H1 (cell line): ENCODE measurements at regions not wholly inside any gene's neighbourhood (a gene's known extent, or its start where the extent isn't known, plus 50 kb on each side); places are given as distances from the start of the nearest gene placed in this dataset.

Experiments
- CTCF ChIA-PET: fragments of 300-600 bp; sonication (Branson Sonifier 250); formaldehyde crosslinking; loops from one replicate; lab custom pipeline; 2021; ENCODE audit not compliant: partially characterized antibody; lab: Charles Lee
- POLR2A ChIA-PET: fragments of 300-600 bp; sonication (Branson Sonifier 250); formaldehyde crosslinking; loops from one replicate; lab custom pipeline; 2021; ENCODE audit warnings: inconsistent platforms; ENCODE audit not compliant: partially characterized antibody; lab: Charles Lee
- DNase-seq, 2 experiments: peaks; one replicate each; pipeline versions ENCODE4 v3.0.0 to v3.0.0-alpha.2; 2010 to 2022; ENCODE audit warnings: low spot score in 2 of 2, low read depth in 1 of 2, mixed read lengths in 1 of 2
- FAIRE-seq: peaks from 2 replicates; lab custom pipeline; 2011; peaks lifted over from hg19 to GRCh38; lab: Jason Lieb, UNC
- H2AFZ ChIP-seq: 2 replicates; pipeline ENCODE4 v1.8.1; 2012; ENCODE audit warnings: low read length, inconsistent platforms
- H2AK5ac ChIP-seq: 2 replicates; pipeline ENCODE4 v1.6.1; 2013; ENCODE audit warnings: low read depth, low read length
- H2BK120ac ChIP-seq: replicated peaks from 2 replicates; pipeline ENCODE3; 2013; ENCODE audit warnings: low read depth, low read length, inconsistent platforms
- H2BK12ac ChIP-seq: 2 replicates; pipeline ENCODE4 v1.6.1; 2013; ENCODE audit warnings: low read depth, low read length
- H2BK15ac ChIP-seq: 2 replicates; pipeline ENCODE4 v1.6.1; 2013; ENCODE audit warnings: low read length
- H2BK20ac ChIP-seq: 2 replicates; pipeline ENCODE4 v1.6.1; 2013; ENCODE audit warnings: low read length
- H2BK5ac ChIP-seq: 2 replicates; pipeline ENCODE4 v1.6.1; 2013; ENCODE audit warnings: low read depth, low read length
- H3K14ac ChIP-seq: 2 replicates; pipeline ENCODE4 v1.6.1; 2013; ENCODE audit warnings: inconsistent platforms; ENCODE audit not compliant: insufficient read length
- H3K18ac ChIP-seq: 2 replicates; pipeline ENCODE4 v1.6.1; 2013; ENCODE audit warnings: low read length; ENCODE audit errors: extremely low read depth
- H3K23ac ChIP-seq: 2 replicates; pipeline ENCODE4 v1.6.1; 2013; ENCODE audit warnings: inconsistent platforms; ENCODE audit not compliant: insufficient read length
- H3K23me2 ChIP-seq: 2 replicates; pipeline ENCODE4 v1.6.1; 2013; ENCODE audit warnings: low read depth, low read length
- H3K27ac ChIP-seq: 2 replicates; pipeline ENCODE4 v1.6.1; 2011; ENCODE audit warnings: low read depth, low read length, inconsistent platforms
- H3K27me3 ChIP-seq, 4 experiments: replicated peaks in 1 of 4; 1 replicate in 1 of 4; 2 replicates in 3 of 4; pipeline versions ENCODE4 v1.6.1 to v1.8.1; 2011 to 2013; ENCODE audit warnings: low read length in 3 of 4, mild to moderate bottlenecking in 3 of 4, inconsistent platforms in 2 of 4, mixed read lengths in 2 of 4, moderate library complexity in 1 of 4; ENCODE audit not compliant: control insufficient read depth in 3 of 4, insufficient read depth in 3 of 4; ENCODE audit errors: extremely low read depth in 1 of 4
- H3K36me3 ChIP-seq, 4 experiments: 2 replicates each; pipeline versions ENCODE4 v1.6.1 to v1.8.1; 2011 to 2013; ENCODE audit warnings: mild to moderate bottlenecking in 4 of 4, low read length in 3 of 4, moderate library complexity in 2 of 4, control low read depth in 1 of 4, inconsistent platforms in 1 of 4; ENCODE audit not compliant: insufficient read depth in 4 of 4, control insufficient read depth in 2 of 4
- H3K4ac ChIP-seq: replicated peaks from 2 replicates; pipeline ENCODE3; 2013; ENCODE audit warnings: low read length, low read depth, mixed read lengths, inconsistent platforms; ENCODE audit not compliant: insufficient read length
- H3K4me1 ChIP-seq, 4 experiments: replicated peaks in 1 of 4; 1 replicate in 1 of 4; 2 replicates in 3 of 4; pipeline versions ENCODE4 v1.6.1 to v1.8.1; 2011 to 2013; ENCODE audit warnings: low read length in 3 of 4, inconsistent platforms in 2 of 4, mixed read lengths in 1 of 4; ENCODE audit not compliant: insufficient read depth in 4 of 4, control insufficient read depth in 3 of 4
- H3K4me2 ChIP-seq, 2 experiments: 2 replicates each; pipeline versions ENCODE4 v1.6.1 to v1.8.1; 2011 to 2013; ENCODE audit warnings: low read depth in 2 of 2, low read length in 2 of 2, control low read depth in 1 of 2, inconsistent platforms in 1 of 2, mild to moderate bottlenecking in 1 of 2; ENCODE audit not compliant: insufficient read depth in 1 of 2
- H3K4me3 ChIP-seq, 4 experiments: fragments of 200-600, 300-600 bp in 1 of 4; sonication (generic), shearing (Covaris generic), sonication (Bioruptor Twin) in 1 of 4; 2 replicates each; pipeline versions ENCODE4 v1.5.1 to v1.8.1; 2011 to 2016; ENCODE audit warnings: low read length in 4 of 4, low read depth in 3 of 4, control low read depth in 2 of 4, inconsistent platforms in 2 of 4, mild to moderate bottlenecking in 2 of 4, mixed read lengths in 1 of 4, moderate library complexity in 1 of 4; ENCODE audit not compliant: insufficient read depth in 2 of 4; ENCODE audit errors: extremely low read depth in 1 of 4
- H3K56ac ChIP-seq: replicated peaks from 2 replicates; pipeline ENCODE3; 2013; ENCODE audit warnings: low read depth, mild to moderate bottlenecking, mixed read lengths, low read length, inconsistent platforms; ENCODE audit not compliant: insufficient read length
- H3K79me1 ChIP-seq: 2 replicates; pipeline ENCODE4 v1.6.1; 2013; ENCODE audit warnings: low read depth, low read length, control low read depth
- H3K79me2 ChIP-seq, 2 experiments: 2 replicates each; pipeline versions ENCODE4 v1.6.1 to v1.8.1; 2012 to 2013; ENCODE audit warnings: low read length in 2 of 2, mild to moderate bottlenecking in 2 of 2, inconsistent platforms in 1 of 2; ENCODE audit not compliant: insufficient read depth in 2 of 2, control insufficient read depth in 1 of 2
- H3K9ac ChIP-seq, 4 experiments: replicated peaks in 1 of 4; 1 replicate in 1 of 4; 2 replicates in 3 of 4; pipeline versions ENCODE4 v1.6.1 to v1.8.1; 2011 to 2013; ENCODE audit warnings: low read depth in 3 of 4, low read length in 3 of 4, control low read depth in 2 of 4, mild to moderate bottlenecking in 2 of 4, moderate library complexity in 2 of 4, inconsistent platforms in 1 of 4; ENCODE audit errors: extremely low read depth in 1 of 4
- H3K9me3 ChIP-seq, 2 experiments: 2 replicates each; pipeline versions ENCODE4 v1.6.1 to v1.8.1; 2012 to 2013; ENCODE audit warnings: mild to moderate bottlenecking in 2 of 2, moderate library complexity in 2 of 2, control low read depth in 1 of 2, inconsistent platforms in 1 of 2, low read depth in 1 of 2, low read length in 1 of 2, mixed read lengths in 1 of 2; ENCODE audit not compliant: insufficient read depth in 2 of 2
- H4K20me1 ChIP-seq, 2 experiments: replicated peaks in 1 of 2; 2 replicates each; pipeline versions ENCODE3 to v1.8.1; 2011 to 2013; ENCODE audit warnings: inconsistent platforms in 2 of 2, low read length in 2 of 2, mild to moderate bottlenecking in 1 of 2; ENCODE audit not compliant: insufficient read depth in 2 of 2, control insufficient read depth in 1 of 2
- H4K5ac ChIP-seq: 2 replicates; pipeline ENCODE4 v1.6.1; 2013; ENCODE audit warnings: low read length, low read depth, mixed read lengths, inconsistent platforms; ENCODE audit not compliant: insufficient read length
- H4K8ac ChIP-seq: 2 replicates; pipeline ENCODE4 v1.8.0; 2013; ENCODE audit warnings: mild to moderate bottlenecking, moderate library complexity, low read length, inconsistent platforms; ENCODE audit not compliant: insufficient read depth; ENCODE audit errors: extremely low read depth
- H4K91ac ChIP-seq: replicated peaks from 2 replicates; pipeline ENCODE3; 2013; ENCODE audit warnings: low read length, mixed read lengths, inconsistent platforms; ENCODE audit not compliant: insufficient read length
- HDAC2 ChIP-seq, 2 experiments: fragments of 300-600 bp in 1 of 2; sonication (generic) in 1 of 2; IDR thresholded peaks; 2 replicates each; pipeline ENCODE4 v1.6.1; 2011 to 2012; ENCODE audit warnings: low read depth in 2 of 2, low read length in 2 of 2, mild to moderate bottlenecking in 2 of 2, moderate library complexity in 2 of 2, borderline replicate concordance in 1 of 2, inconsistent platforms in 1 of 2
- KDM5A ChIP-seq: fragments of 200-600 bp; IDR thresholded peaks from 2 replicates; pipeline ENCODE4 v1.7.1; 2012; ENCODE audit warnings: mild to moderate bottlenecking, low read length, inconsistent platforms, mixed read lengths
- WGBS, 2 experiments: shearing (Covaris generic) in 1 of 2; methylation state at CpG; one replicate each; pipeline versions ENCODE4 v1.1.6 to v1.1.7; 2013 to 2015; ENCODE audit warnings: low lambda C conversion rate in 2 of 2, mixed read lengths in 2 of 2, inconsistent platforms in 1 of 2, low coverage in 1 of 2, missing lambda C conversion rate in 1 of 2; ENCODE audit not compliant: insufficient replicate concordance in 2 of 2, insufficient coverage in 1 of 2, insufficient read length in 1 of 2; ENCODE audit errors: extremely low coverage in 1 of 2, missing lambda C conversion rate in 1 of 2; 5-methylcytosine and 5-hydroxymethylcytosine counted together

- H4K20me1 ChIP-seq = no peaks in the 10 kb centered on the region
- H2AFZ ChIP-seq = no peak overlapping the region
- H3K56ac ChIP-seq = no peak overlapping the region
- FAIRE-seq = peak; percentile 13
- H3K23me2 ChIP-seq = no peaks in the 10 kb centered on the region
- ChIA-PET CTCF (no interaction called here), POLR2A (no interaction called here)
- no peaks in the 10 kb centered on the region for H3K9me3 ChIP-seq
- no peak overlapping the region for H3K18ac ChIP-seq
- H3K4me3 ChIP-seq = no peak overlapping the region; a peak in 1 of 8 replicates
- peaks cover 0 to 5% (median 4%) of the 10 kb centered on the region in 4 experiments; a peak in 4 of 7 replicates for H3K4me1 ChIP-seq
- no peak overlapping the region for H2BK20ac ChIP-seq
- no peak overlapping the region for H3K27ac ChIP-seq
- no peak overlapping the region for H3K9ac ChIP-seq
- H3K4me2 ChIP-seq = peak overlapping the region; percentile 18 to 45; a peak in 2 of 4 replicates
- H4K5ac ChIP-seq = no peak overlapping the region
- H3K23ac ChIP-seq = no peak overlapping the region
- H3K36me3 ChIP-seq = no peaks in the 10 kb centered on the region
- H2BK120ac ChIP-seq = no peak overlapping the region
- H2BK12ac ChIP-seq = no peak overlapping the region
- H3K14ac ChIP-seq = no peak overlapping the region
- no peak overlapping the region for H4K8ac ChIP-seq
- WGBS, 2 experiments = 22% methylated on average over 7 of the region's 7 CpGs; no CpG with 5 or more reads in 1 of the 2 experiments
- H4K91ac ChIP-seq = no peak overlapping the region
- no peak overlapping the region for H2AK5ac ChIP-seq
- H3K79me2 ChIP-seq = no peaks in the 10 kb centered on the region
- no peak overlapping the region for H2BK5ac ChIP-seq
- no peaks in the 10 kb centered on the region for H3K79me1 ChIP-seq
- DNase-seq = peak; percentile 39 to 42
- TF ChIP-seq KDM5A (no peak), HDAC2 (IDR thresholded peaks at IDR 0.05; ENCODE audit: borderline replicate concordance in 1 of 2, low read depth in 2 of 2, low read length in 2 of 2) (0 out of 4 replicates have a peak, but pooled peaks of 1 of the 2 experiments have one; percentile 37)
- no peak overlapping the region for H3K4ac ChIP-seq
- H2BK15ac ChIP-seq = no peak overlapping the region
- no peaks in the 10 kb centered on the region for H3K27me3 ChIP-seq
Observed at GRCh38 chr13:90008707-90009149, 1338.8 kb upstream of the MIR17HG start.
